Jurkat, Clone E6-1 (cell line): ENCODE measurements at regions not wholly inside any gene's neighbourhood (a gene's known extent, or its start where the extent isn't known, plus 50 kb on each side); places are given as distances from the start of the nearest gene placed in this dataset.
"Not testable (repeated sequence)": the region's sequence is repeated elsewhere in the genome, so short reads cannot be mapped to it uniquely, and the experiment has no call there.

Experiments used
- DNase-seq: peaks from one replicate; pipeline ENCODE4 v3.0.0-alpha.2; 2011; ENCODE audit warnings: low read depth, low spot score
- H3K4me3 ChIP-seq: 2 replicates; pipeline ENCODE4 v1.5.1; 2011; ENCODE audit warnings: mild to moderate bottlenecking, low read length, control low read depth, moderate library complexity

GRCh38 chr7:114141415-114141814 is 222.6 kb upstream of the PPP1R3A start:
- DNase-seq = no peak
- H3K4me3 ChIP-seq = no peak overlapping the region

- no peak overlapping the region for H3K4me3 ChIP-seq
- DNase-seq = no peak
Observed at GRCh38 chr7:114140561-114140960, 221.8 kb upstream of the PPP1R3A start.

GRCh38 chr7:114139690-114140089 is 220.9 kb upstream of the PPP1R3A start:
- DNase-seq, H3K4me3 ChIP-seq: not testable (repeated sequence)

GRCh38 chr7:114138587-114138986 is 219.8 kb upstream of the PPP1R3A start:
- no peak overlapping the region for H3K4me3 ChIP-seq
- no peak for DNase-seq

- no peak for DNase-seq
- no peak overlapping the region for H3K4me3 ChIP-seq
Observed at GRCh38 chr7:114133717-114134116, 214.9 kb upstream of the PPP1R3A start.

- no peak for DNase-seq
- H3K4me3 ChIP-seq = no peak overlapping the region
Observed at GRCh38 chr7:114130866-114131265, 212.1 kb upstream of the PPP1R3A start.

- no peak overlapping the region for H3K4me3 ChIP-seq
- DNase-seq = no peak
Observed at GRCh38 chr7:114128880-114129279, 210.1 kb upstream of the PPP1R3A start.

- H3K4me3 ChIP-seq = no peak overlapping the region
- DNase-seq = no peak
Observed at GRCh38 chr7:114126095-114126494, 207.3 kb upstream of the PPP1R3A start.

- no peak overlapping the region for H3K4me3 ChIP-seq
- no peak for DNase-seq
Observed at GRCh38 chr7:114112806-114113205, 194.0 kb upstream of the PPP1R3A start.

- DNase-seq = no peak
- no peak overlapping the region for H3K4me3 ChIP-seq
Observed at GRCh38 chr7:114110666-114111065, 191.9 kb upstream of the PPP1R3A start.

- DNase-seq = no peak
- H3K4me3 ChIP-seq = no peak overlapping the region
Observed at GRCh38 chr7:114109721-114110120, 190.9 kb upstream of the PPP1R3A start.

- no peak for DNase-seq
- H3K4me3 ChIP-seq = no peak overlapping the region
Observed at GRCh38 chr7:114109304-114109703, 190.5 kb upstream of the PPP1R3A start.

- no peak overlapping the region for H3K4me3 ChIP-seq
- DNase-seq = no peak
Observed at GRCh38 chr7:114108510-114108909, 189.7 kb upstream of the PPP1R3A start.

GRCh38 chr7:114107522-114107921 is 188.7 kb upstream of the PPP1R3A start:
- no peak overlapping the region for H3K4me3 ChIP-seq
- DNase-seq = no peak

- H3K4me3 ChIP-seq = no peak overlapping the region
- no peak for DNase-seq
Observed at GRCh38 chr7:114104035-114104434, 185.2 kb upstream of the PPP1R3A start.

GRCh38 chr7:114102996-114103395 is 184.2 kb upstream of the PPP1R3A start:
- no peak for DNase-seq
- H3K4me3 ChIP-seq = no peak overlapping the region

- no peak overlapping the region for H3K4me3 ChIP-seq
- no peak for DNase-seq
Observed at GRCh38 chr7:114102131-114102530, 183.3 kb upstream of the PPP1R3A start.

- no peak overlapping the region for H3K4me3 ChIP-seq
- DNase-seq = no peak
Observed at GRCh38 chr7:114100810-114101209, 182.0 kb upstream of the PPP1R3A start.

GRCh38 chr7:114099337-114099736 is 180.5 kb upstream of the PPP1R3A start:
- no peak for DNase-seq

GRCh38 chr7:114095885-114096284 is 177.1 kb upstream of the PPP1R3A start:
- DNase-seq = no peak
- H3K4me3 ChIP-seq = no peak overlapping the region

More at GRCh38 chr7:114099337-114099736, 180.5 kb upstream of the PPP1R3A start:
- no peak overlapping the region for H3K4me3 ChIP-seq

- DNase-seq = no peak
Observed at GRCh38 chr7:114088470-114088940, 169.7 kb upstream of the PPP1R3A start.

More at GRCh38 chr7:114088470-114088940, 169.7 kb upstream of the PPP1R3A start:
- H3K4me3 ChIP-seq = no peak overlapping the region
